HEK293T (cell line): ENCODE measurements at regions not wholly inside any gene's neighbourhood (a gene's known extent, or its start where the extent isn't known, plus 50 kb on each side); places are given as distances from the start of the nearest gene placed in this dataset.

Experiments
- BHLHE40 ChIP-seq: fragments of 450-650 bp; IDR thresholded peaks from 2 replicates; pipeline ENCODE4 v1.6.1; 2016; ENCODE audit warnings: mild to moderate bottlenecking, moderate library complexity, borderline replicate concordance
- ELF4 ChIP-seq: fragments of 450-650 bp; IDR thresholded peaks from 2 replicates; pipeline ENCODE4 v1.6.1; 2017; ENCODE audit warnings: antibody characterized with exemption
- FOXA1 ChIP-seq: fragments of 450-650 bp; IDR thresholded peaks from 2 replicates; pipeline ENCODE4 v1.6.1; 2016; ENCODE audit warnings: mild to moderate bottlenecking
- FOXK2 ChIP-seq: fragments of 450-650 bp; IDR thresholded peaks from 2 replicates; pipeline ENCODE4 v1.6.1; 2016; ENCODE audit warnings: mild to moderate bottlenecking
- HDGF ChIP-seq: fragments of 450-650 bp; IDR thresholded peaks from 2 replicates; pipeline ENCODE4 v1.6.1; 2017; ENCODE audit warnings: antibody characterized with exemption, borderline replicate concordance
- NFRKB ChIP-seq: fragments of 450-650 bp; IDR thresholded peaks from 2 replicates; pipeline ENCODE4 v1.6.1; 2016; ENCODE audit warnings: mild to moderate bottlenecking, moderate library complexity
- SP1 ChIP-seq: fragments of 450-650 bp; IDR thresholded peaks from 2 replicates; pipeline ENCODE4 v1.6.1; 2017
- TARDBP ChIP-seq: fragments of 450-650 bp; IDR thresholded peaks from 2 replicates; pipeline ENCODE4 v1.6.1; 2016
- ZNF384 ChIP-seq: fragments of 450-650 bp; IDR thresholded peaks from 2 replicates; pipeline ENCODE4 v1.6.1; 2016

DNA sequence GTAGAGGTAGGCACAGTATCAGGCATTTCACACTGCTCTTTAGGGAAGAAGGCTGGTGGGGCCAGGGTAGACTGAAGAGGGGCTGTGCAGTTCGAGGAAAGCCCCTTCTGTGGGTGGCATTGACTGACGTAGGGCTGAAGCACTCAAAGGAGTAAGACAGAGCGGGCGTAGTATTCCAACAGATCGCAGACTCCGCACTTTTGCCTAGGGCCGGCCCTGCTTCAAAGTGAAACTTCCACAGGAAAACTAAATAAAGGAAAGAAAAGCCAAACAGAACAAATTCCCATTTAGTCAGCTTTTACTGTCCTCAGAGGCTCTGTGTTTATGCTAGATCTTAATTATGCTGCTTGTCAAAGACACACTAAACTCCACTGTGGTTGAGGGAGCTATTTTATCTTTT is 493.0 kb upstream of the WWC1 start:
- TF ChIP-seq BHLHE40 (no peak), ZNF384 (no peak), ELF4 (no peak), NFRKB (no peak), HDGF (no peak), TARDBP (no peak), FOXK2 (no peak), SP1 (no peak), FOXA1 (no peak)
